ENCODE measurements at regions not wholly inside any gene's neighbourhood (a gene's known extent, or its start where the extent isn't known, plus 50 kb on each side); places are given as distances from the start of the nearest gene placed in this dataset.

- Mint-ChIP-seq H3K9me3 (peaks cover 3% of the 10 kb centered on the region), H3K4me1 (ENCODE audit: low read depth) (no peaks in the 10 kb centered on the region), H3K36me3 (ENCODE audit: low read depth) (no peaks in the 10 kb centered on the region), H3K4me3 (no peak overlapping the region), H3K27ac (no peak overlapping the region), H3K27me3 (ENCODE audit: low read depth) (no peaks in the 10 kb centered on the region)
- DNase-seq: no peak
- intact Hi-C loops (cut with micrococcal nuclease): loop anchor here (5.0 kb wide), 1 partner anchor 256 kb away; no protein-coding TSS in a partner anchor
- CTCF ChIA-PET: interaction anchor here (0.7 to 14.7 kb wide), 9 partner anchors 11 to 177 kb away, joined by 3 to 266 read pairs (median 6); no protein-coding TSS in a partner anchor
These were observed 126.0 kb upstream of the IPO9 start for GRCh38 chr1:201702936-201703335.

GRCh38 chr1:201703621-201704438 lies 125.1 kb upstream of the IPO9 start:
- CTCF ChIA-PET: interaction anchor here (0.7 to 14.7 kb wide), 18 partner anchors 10 to 178 kb away, joined by 3 to 266 read pairs (median 4); no protein-coding TSS in a partner anchor
- Mint-ChIP-seq H3K36me3 (ENCODE audit: low read depth) (no peaks in the 10 kb centered on the region), H3K27ac (no peak overlapping the region), H3K9me3 (peaks cover 3% of the 10 kb centered on the region), H3K27me3 (ENCODE audit: low read depth) (no peaks in the 10 kb centered on the region), H3K4me1 (ENCODE audit: low read depth) (no peaks in the 10 kb centered on the region), H3K4me3 (no peak overlapping the region)
- peak; percentile 80 for DNase-seq
- intact Hi-C loops (cut with micrococcal nuclease): loop anchor here (1.0 to 5.0 kb wide), 4 partner anchors 145 to 257 kb away; no protein-coding TSS in a partner anchor

GRCh38 chr1:201704439-201704792 lies 124.5 kb upstream of the IPO9 start:
- CTCF ChIA-PET: interaction anchor here (0.6 to 14.7 kb wide), 16 partner anchors 9 to 1173 kb away, joined by 3 to 266 read pairs (median 5); no protein-coding TSS in a partner anchor
- Mint-ChIP-seq H3K4me1 (ENCODE audit: low read depth) (no peaks in the 10 kb centered on the region), H3K27me3 (ENCODE audit: low read depth) (no peaks in the 10 kb centered on the region), H3K36me3 (ENCODE audit: low read depth) (no peaks in the 10 kb centered on the region), H3K27ac (no peak overlapping the region), H3K4me3 (no peak overlapping the region), H3K9me3 (peaks cover 3% of the 10 kb centered on the region)
- no peak for DNase-seq
- intact Hi-C loops (cut with micrococcal nuclease): loop anchor here (1.0 to 5.0 kb wide), 4 partner anchors 145 to 257 kb away; no protein-coding TSS in a partner anchor

- no peak overlapping the region for H3K4me3 Mint-ChIP-seq
- H3K36me3 Mint-ChIP-seq (ENCODE audit: low read depth): no peaks in the 10 kb centered on the region
- no peak for DNase-seq
- CTCF ChIA-PET: interaction anchor here (0.7 to 14.7 kb wide), 8 partner anchors 8 to 145 kb away, joined by 3 to 266 read pairs (median 5); no protein-coding TSS in a partner anchor
- H3K27ac Mint-ChIP-seq: no peak overlapping the region
- intact Hi-C loops (cut with micrococcal nuclease): loop anchor here (2.0 kb wide), 1 partner anchor 225 kb away; no protein-coding TSS in a partner anchor
- peaks cover 3% of the 10 kb centered on the region for H3K9me3 Mint-ChIP-seq
- H3K4me1 Mint-ChIP-seq (ENCODE audit: low read depth): no peaks in the 10 kb centered on the region
- H3K27me3 Mint-ChIP-seq (ENCODE audit: low read depth): no peaks in the 10 kb centered on the region
These were observed 123.6 kb upstream of the IPO9 start for GRCh38 chr1:201705389-201705788.

- intact Hi-C loops (cut with micrococcal nuclease): no loop called here
- no peaks in the 10 kb centered on the region for H3K27me3 Mint-ChIP-seq (ENCODE audit: low read depth)
- DNase-seq: no peak
- H3K9me3 Mint-ChIP-seq: peaks cover 3% of the 10 kb centered on the region
- H3K27ac Mint-ChIP-seq: no peak overlapping the region
- no peaks in the 10 kb centered on the region for H3K36me3 Mint-ChIP-seq (ENCODE audit: low read depth)
- CTCF ChIA-PET: interaction anchor here (1.1 to 14.7 kb wide), 4 partner anchors 12 to 146 kb away, joined by 4 to 266 read pairs (median 44); no protein-coding TSS in a partner anchor
- no peak overlapping the region for H3K4me3 Mint-ChIP-seq
- no peaks in the 10 kb centered on the region for H3K4me1 Mint-ChIP-seq (ENCODE audit: low read depth)
These were observed 122.8 kb upstream of the IPO9 start for GRCh38 chr1:201706109-201706508.

- H3K36me3 Mint-ChIP-seq (ENCODE audit: low read depth): no peaks in the 10 kb centered on the region
- H3K27me3 Mint-ChIP-seq (ENCODE audit: low read depth): no peaks in the 10 kb centered on the region
- H3K4me1 Mint-ChIP-seq (ENCODE audit: low read depth): no peaks in the 10 kb centered on the region
- CTCF ChIA-PET: interaction anchor here (0.7 to 14.7 kb wide), 4 partner anchors 84 to 433 kb away, joined by 3 to 266 read pairs (median 4); no protein-coding TSS in a partner anchor
- no peak overlapping the region for H3K27ac Mint-ChIP-seq
- H3K9me3 Mint-ChIP-seq: peaks cover under 1% of the 10 kb centered on the region
- DNase-seq: no peak
- intact Hi-C loops (cut with micrococcal nuclease): no loop called here
- no peak overlapping the region for H3K4me3 Mint-ChIP-seq
These were observed 121.9 kb upstream of the IPO9 start for GRCh38 chr1:201707027-201707426.

- no peaks in the 10 kb centered on the region for H3K4me1 Mint-ChIP-seq (ENCODE audit: low read depth)
- no peak overlapping the region for H3K4me3 Mint-ChIP-seq
- CTCF ChIA-PET: interaction anchor here (0.6 to 14.7 kb wide), 6 partner anchors 84 to 295 kb away, joined by 3 to 266 read pairs (median 3); no protein-coding TSS in a partner anchor
- H3K27ac Mint-ChIP-seq: no peak overlapping the region
- no peaks in the 10 kb centered on the region for H3K9me3 Mint-ChIP-seq
- intact Hi-C loops (cut with micrococcal nuclease): loop anchor here (2.0 kb wide), 1 partner anchor 265 kb away; no protein-coding TSS in a partner anchor
- no peak for DNase-seq
- H3K36me3 Mint-ChIP-seq (ENCODE audit: low read depth): no peaks in the 10 kb centered on the region
- no peaks in the 10 kb centered on the region for H3K27me3 Mint-ChIP-seq (ENCODE audit: low read depth)
These were observed 121.3 kb upstream of the IPO9 start for GRCh38 chr1:201707656-201708055.

GRCh38 chr1:201708085-201708512 lies 120.9 kb upstream of the IPO9 start:
- no peaks in the 10 kb centered on the region for H3K27me3 Mint-ChIP-seq (ENCODE audit: low read depth)
- no peak overlapping the region for H3K27ac Mint-ChIP-seq
- CTCF ChIA-PET: interaction anchor here (0.6 to 14.7 kb wide), 6 partner anchors 83 to 294 kb away, joined by 3 to 266 read pairs (median 4); no protein-coding TSS in a partner anchor
- no peak overlapping the region for H3K4me3 Mint-ChIP-seq
- H3K36me3 Mint-ChIP-seq (ENCODE audit: low read depth): no peaks in the 10 kb centered on the region
- intact Hi-C loops (cut with micrococcal nuclease): loop anchor here (2.0 kb wide), 1 partner anchor 265 kb away; no protein-coding TSS in a partner anchor
- H3K9me3 Mint-ChIP-seq: no peaks in the 10 kb centered on the region
- H3K4me1 Mint-ChIP-seq (ENCODE audit: low read depth): no peaks in the 10 kb centered on the region
- DNase-seq: no peak

GRCh38 chr1:201708691-201709090 lies 120.3 kb upstream of the IPO9 start:
- CTCF ChIA-PET: interaction anchor here (0.6 to 14.7 kb wide), 23 partner anchors 10 to 264 kb away, joined by 3 to 266 read pairs (median 5); no protein-coding TSS in a partner anchor
- no peak for DNase-seq
- Mint-ChIP-seq H3K9me3 (no peaks in the 10 kb centered on the region), H3K4me3 (no peak overlapping the region), H3K27me3 (ENCODE audit: low read depth) (no peaks in the 10 kb centered on the region), H3K27ac (no peak overlapping the region), H3K4me1 (ENCODE audit: low read depth) (no peaks in the 10 kb centered on the region), H3K36me3 (ENCODE audit: low read depth) (no peaks in the 10 kb centered on the region)
- intact Hi-C loops (cut with micrococcal nuclease): loop anchor here (1.0 to 2.0 kb wide), 2 partner anchors 85 to 264 kb away; no protein-coding TSS in a partner anchor

GRCh38 chr1:201709564-201710295 lies 119.2 kb upstream of the IPO9 start:
- intact Hi-C loops (cut with micrococcal nuclease): loop anchor here (1.0 to 2.0 kb wide), 2 partner anchors 84 to 263 kb away; no protein-coding TSS in a partner anchor
- no peaks in the 10 kb centered on the region for H3K4me1 Mint-ChIP-seq (ENCODE audit: low read depth)
- DNase-seq: peak; percentile 70
- H3K27ac Mint-ChIP-seq: no peak overlapping the region
- CTCF ChIA-PET: interaction anchor here (0.5 to 14.7 kb wide), 29 partner anchors 9 to 447 kb away, joined by 3 to 266 read pairs (median 4); no protein-coding TSS in a partner anchor
- H3K27me3 Mint-ChIP-seq (ENCODE audit: low read depth): no peaks in the 10 kb centered on the region
- H3K36me3 Mint-ChIP-seq (ENCODE audit: low read depth): no peaks in the 10 kb centered on the region
- H3K9me3 Mint-ChIP-seq: no peaks in the 10 kb centered on the region
- no peak overlapping the region for H3K4me3 Mint-ChIP-seq

GRCh38 chr1:201710632-201711597 lies 118.0 kb upstream of the IPO9 start:
- CTCF ChIA-PET: interaction anchor here (0.6 to 14.7 kb wide), 6 partner anchors 12 to 448 kb away, joined by 3 to 266 read pairs (median 9); no protein-coding TSS in a partner anchor
- H3K36me3 Mint-ChIP-seq (ENCODE audit: low read depth): no peaks in the 10 kb centered on the region
- no peaks in the 10 kb centered on the region for H3K9me3 Mint-ChIP-seq
- no peak for DNase-seq
- no peak overlapping the region for H3K4me3 Mint-ChIP-seq
- no peak overlapping the region for H3K27ac Mint-ChIP-seq
- no peaks in the 10 kb centered on the region for H3K27me3 Mint-ChIP-seq (ENCODE audit: low read depth)
- no peaks in the 10 kb centered on the region for H3K4me1 Mint-ChIP-seq (ENCODE audit: low read depth)
- intact Hi-C loops (cut with micrococcal nuclease): no loop called here
